SK-N-SH (cell line): ENCODE measurements at regions not wholly inside any gene's neighbourhood (a gene's known extent, or its start where the extent isn't known, plus 50 kb on each side); places are given as distances from the start of the nearest gene placed in this dataset.

Experiments
- CTCF ChIA-PET: fragments of 300-600, 350-600 bp; formaldehyde crosslinking; extraction: SDS; loops from one replicate; lab custom pipeline; 2021; lab: Yijun Ruan, JAX
- POLR2A ChIA-PET: fragments of 350-600 bp; sonication (Branson Sonifier 250); formaldehyde crosslinking; extraction: SDS; loops from one replicate; lab custom pipeline; 2020; ENCODE audit warnings: antibody characterized with exemption, inconsistent platforms; lab: Yijun Ruan, JAX
- DNase-seq: peaks from one replicate; pipeline ENCODE4 v3.0.0; 2012
- H2AFZ ChIP-seq: fragments of 200-600 bp; sonication (generic); 2 replicates; pipeline ENCODE4 v1.8.1; 2016; ENCODE audit warnings: antibody characterized with exemption, mild to moderate bottlenecking, low read depth
- H3F3A ChIP-seq: fragments of 200-600 bp; sonication (generic); replicated peaks from 2 replicates; pipeline ENCODE3; 2016; ENCODE audit warnings: antibody characterized with exemption, mild to moderate bottlenecking; ENCODE audit not compliant: insufficient read depth
- H3K27ac ChIP-seq, 2 experiments: fragments of 200-500 bp in 1 of 2; fragments of 200-600 bp in 1 of 2; sonication (Bioruptor generic) in 1 of 2; sonication (generic), shearing (Covaris generic) in 1 of 2; 2 replicates each; pipeline versions ENCODE4 v1.5.1 to v1.6.1; 2014 to 2016; ENCODE audit warnings: low read depth in 2 of 2, inconsistent platforms in 1 of 2, low read length in 1 of 2, mild to moderate bottlenecking in 1 of 2, mixed read lengths in 1 of 2
- H3K27me3 ChIP-seq: fragments of 200-600 bp; sonication (generic), shearing (Covaris generic); 2 replicates; pipeline ENCODE4 v1.6.1; 2016; ENCODE audit warnings: mixed run types; ENCODE audit not compliant: insufficient read depth
- H3K36me3 ChIP-seq, 2 experiments: fragments of 200-500 bp in 1 of 2; fragments of 200-600 bp in 1 of 2; sonication (Bioruptor generic) in 1 of 2; sonication (generic) in 1 of 2; replicated peaks in 1 of 2; 2 replicates each; pipeline versions ENCODE3 to v1.5.1; 2014 to 2016; ENCODE audit warnings: low read length in 1 of 2, mild to moderate bottlenecking in 1 of 2; ENCODE audit not compliant: insufficient read depth in 2 of 2, control insufficient read depth in 1 of 2
- H3K4me1 ChIP-seq, 2 experiments: fragments of 200-500 bp in 1 of 2; fragments of 200-600 bp in 1 of 2; sonication (Bioruptor generic) in 1 of 2; sonication (generic), shearing (Covaris generic) in 1 of 2; 2 replicates each; pipeline versions ENCODE4 v1.5.1 to v1.6.1; 2014 to 2016; ENCODE audit warnings: low read depth in 1 of 2, low read length in 1 of 2, mixed run types in 1 of 2; ENCODE audit not compliant: insufficient read depth in 2 of 2, control insufficient read depth in 1 of 2
- H3K4me2 ChIP-seq: fragments of 200-600 bp; sonication (generic), shearing (Covaris generic); 2 replicates; pipeline ENCODE4 v1.6.1; 2017; ENCODE audit warnings: mixed run types
- H3K4me3 ChIP-seq, 2 experiments: fragments of 200-500 bp in 1 of 2; fragments of 200-600 bp in 1 of 2; sonication (Bioruptor generic) in 1 of 2; sonication (generic), shearing (Covaris generic) in 1 of 2; 2 replicates each; pipeline versions ENCODE4 v1.5.1 to v1.8.1; 2014 to 2016; ENCODE audit warnings: low read depth in 2 of 2, inconsistent platforms in 1 of 2, low read length in 1 of 2, mild to moderate bottlenecking in 1 of 2, mixed read lengths in 1 of 2, moderate library complexity in 1 of 2
- H3K79me2 ChIP-seq: fragments of 200-600 bp; sonication (generic); 2 replicates; pipeline ENCODE4 v1.8.1; 2017; ENCODE audit warnings: mild to moderate bottlenecking; ENCODE audit not compliant: insufficient read depth
- H3K9ac ChIP-seq: fragments of 200-600 bp; sonication (generic); 2 replicates; pipeline ENCODE4 v1.6.1; 2017; ENCODE audit warnings: mixed run types
- H3K9me2 ChIP-seq: fragments of 200-600 bp; sonication (generic); 2 replicates; pipeline ENCODE4 v1.6.1; 2017; ENCODE audit warnings: mixed run types
- H3K9me3 ChIP-seq: fragments of 200-600 bp; sonication (generic); 2 replicates; pipeline ENCODE4 v1.6.1; 2017; ENCODE audit warnings: mixed run types, mild to moderate bottlenecking, moderate library complexity
- H4K20me1 ChIP-seq: fragments of 200-600 bp; sonication (generic); 2 replicates; pipeline ENCODE4 v1.6.1; 2017; ENCODE audit warnings: mild to moderate bottlenecking, mixed run types; ENCODE audit not compliant: insufficient read depth
- CTCF ChIP-seq: fragments of 200-600 bp; sonication (generic); IDR thresholded peaks from 2 replicates; pipeline ENCODE4 v1.6.1; 2017; ENCODE audit warnings: antibody characterized with exemption, mild to moderate bottlenecking, moderate library complexity
- EP300 ChIP-seq, 2 experiments: IDR thresholded peaks; 2 replicates each; pipeline versions ENCODE4 v1.4.0 to v1.6.1; 2012; ENCODE audit warnings: borderline replicate concordance in 1 of 2, low read depth in 1 of 2, low read length in 1 of 2
- FOSL2 ChIP-seq: IDR thresholded peaks from 2 replicates; pipeline ENCODE4 v1.4.0; 2012; ENCODE audit warnings: low read depth, mild to moderate bottlenecking, moderate library complexity, borderline replicate concordance
- FOXJ3 ChIP-seq: sonication (generic); formaldehyde crosslinking; IDR thresholded peaks from 2 replicates; pipeline ENCODE4 v1.5.1; 2020; ENCODE audit warnings: mild to moderate bottlenecking, missing genetic modification reagents
- NFIC ChIP-seq: IDR thresholded peaks from 2 replicates; pipeline ENCODE4 v1.4.0; 2012; ENCODE audit warnings: borderline replicate concordance
- RAD21 ChIP-seq: IDR thresholded peaks from 2 replicates; pipeline ENCODE4 v1.6.1; 2012; ENCODE audit warnings: mild to moderate bottlenecking, low read length
- SMC3 ChIP-seq: IDR thresholded peaks from 2 replicates; pipeline ENCODE4 v1.6.1; 2012; ENCODE audit warnings: low read depth, low read length, improper control_type of control experiment
- TEAD4 ChIP-seq: IDR thresholded peaks from 2 replicates; pipeline ENCODE4 v1.4.0; 2012; ENCODE audit warnings: mild to moderate bottlenecking, borderline replicate concordance; ENCODE audit not compliant: insufficient read depth
- USF2 ChIP-seq: fragments of 150-350 bp; IDR thresholded peaks from 2 replicates; pipeline ENCODE4 v1.6.1; 2017; ENCODE audit warnings: antibody characterized with exemption, low read length, low read depth, borderline replicate concordance
- WGBS: methylation state at CpG from one replicate; pipeline ENCODE4 v1.1.6; 2017; ENCODE audit warnings: low lambda C conversion rate; 5-methylcytosine and 5-hydroxymethylcytosine counted together

GRCh38 chr7:95687759-95688343 lies 84.5 kb upstream of the DYNC1I1 start:
- H3K9me3 ChIP-seq: no peaks in the 10 kb centered on the region
- WGBS: 8% methylated on average over 4 of the region's 4 CpGs
- no peak overlapping the region; the same call in 1 of the 2 replicates for H2AFZ ChIP-seq
- H4K20me1 ChIP-seq: no peaks in the 10 kb centered on the region
- CTCF ChIA-PET: interaction anchor here (0.6 to 10.3 kb wide), 29 partner anchors 8 to 1237 kb away, joined by 3 to 530 read pairs (median 5); partner anchors contain the start of gene ASB4
- no peaks in the 10 kb centered on the region for H3K36me3 ChIP-seq
- H3K27me3 ChIP-seq: no peaks in the 10 kb centered on the region; the same call in 1 of the 2 replicates
- H3K79me2 ChIP-seq: no peaks in the 10 kb centered on the region
- no peak overlapping the region for H3K27ac ChIP-seq
- TF ChIP-seq RAD21 (peak; percentile 61), SMC3 (peak; percentile 31; the same call in 1 of the 2 replicates), TEAD4 (no peak), FOSL2 (no peak), NFIC (no peak), CTCF (peak; percentile 73), FOXJ3 (no peak)
- DNase-seq: no peak
- H3K4me3 ChIP-seq: no peak overlapping the region; a peak in 1 of 4 replicates
- no peak overlapping the region for H3K4me2 ChIP-seq
- POLR2A ChIA-PET: no interaction called here
- H3K9ac ChIP-seq: no peak overlapping the region
- no peaks in the 10 kb centered on the region for H3K9me2 ChIP-seq
- no peaks in the 10 kb centered on the region for H3F3A ChIP-seq
- peaks cover 0 to under 1% of the 10 kb centered on the region in 2 experiments; a peak in 1 of 4 replicates for H3K4me1 ChIP-seq

- H3K27ac ChIP-seq: no peak overlapping the region
- CTCF ChIA-PET: interaction anchor here (0.7 to 10.3 kb wide), 34 partner anchors 8 to 501 kb away, joined by 3 to 530 read pairs (median 4); partner anchors contain the start of gene ASB4
- no peak overlapping the region for H3K4me2 ChIP-seq
- H3K27me3 ChIP-seq: no peaks in the 10 kb centered on the region; the same call in 1 of the 2 replicates
- H3K79me2 ChIP-seq: no peaks in the 10 kb centered on the region
- peak; percentile 35 for DNase-seq
- no peaks in the 10 kb centered on the region for H3K9me2 ChIP-seq
- H3K36me3 ChIP-seq: no peaks in the 10 kb centered on the region
- WGBS: 9% methylated on average over 4 of the region's 4 CpGs
- no peaks in the 10 kb centered on the region for H3K4me1 ChIP-seq
- H4K20me1 ChIP-seq: no peaks in the 10 kb centered on the region
- TF ChIP-seq SMC3 (peak; percentile 70), RAD21 (peak; percentile 88), EP300 (IDR thresholded peaks at IDR 0.05; ENCODE audit: borderline replicate concordance in 1 of 2, low read depth in 1 of 2, low read length in 1 of 2) (no peak), CTCF (peak; percentile 78), USF2 (no peak)
- TF ChIP-seq, all 33 proteins: peak for 3
- Histone ChIP-seq H3K4me3 (no peak overlapping the region), H2AFZ (no peak overlapping the region), H3K9ac (no peak overlapping the region), H3K9me3 (no peaks in the 10 kb centered on the region), H3F3A (no peaks in the 10 kb centered on the region)
- POLR2A ChIA-PET: no interaction called here
These were observed 86.2 kb upstream of the DYNC1I1 start for GRCh38 chr7:95686109-95686508.
